Cerebellar cortex (tissue), 1 donor: ENCODE measurements at regions not wholly inside any gene's neighbourhood (a gene's known extent, or its start where the extent isn't known, plus 50 kb on each side); places are given as distances from the start of the nearest gene placed in this dataset.
A peak's percentile ranks its signal among the peaks of the same experiment; 100 is the strongest.
"Not testable (repeated sequence)": the region's sequence is repeated elsewhere in the genome, so short reads cannot be mapped to it uniquely, and the experiment has no call there.

Source experiments
- DNase-seq: peaks from one replicate; pipeline ENCODE4 v3.0.0-alpha.2; 2015; ENCODE audit warnings: low spot score

DNA sequence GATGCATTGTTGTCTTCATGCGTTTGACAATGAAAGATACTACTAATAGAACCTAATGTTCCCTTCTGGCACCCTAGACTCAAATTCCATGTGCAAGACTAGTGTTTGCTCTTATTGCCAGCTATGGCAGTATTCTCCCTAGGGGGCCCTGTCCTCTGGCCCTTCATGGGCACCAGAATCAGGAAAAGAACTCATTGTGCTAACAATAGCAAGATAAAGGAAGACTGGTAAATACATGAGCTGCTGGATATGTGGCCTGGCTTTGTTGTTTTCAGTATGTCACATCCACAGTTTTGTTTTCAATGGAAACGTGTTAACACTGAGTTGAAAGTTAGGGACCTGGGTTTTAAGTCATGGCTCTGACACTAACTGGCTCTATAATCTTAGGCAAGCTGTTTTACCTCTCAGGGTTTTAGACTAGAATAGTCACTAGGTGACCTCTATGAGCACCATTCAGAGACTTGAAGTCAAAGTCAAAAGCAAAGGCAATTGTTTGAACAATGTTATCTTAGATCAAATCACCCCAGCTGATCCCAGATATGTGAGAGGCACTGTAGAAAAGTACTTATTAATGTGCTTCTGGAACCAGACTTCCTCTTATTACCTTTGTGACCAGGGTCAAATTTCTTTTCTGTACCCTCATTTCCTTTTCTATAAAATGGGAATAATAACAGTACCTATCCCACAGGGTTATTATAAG is 253.7 kb upstream of the DIAPH2 start:
- DNase-seq = no peak

DNA sequence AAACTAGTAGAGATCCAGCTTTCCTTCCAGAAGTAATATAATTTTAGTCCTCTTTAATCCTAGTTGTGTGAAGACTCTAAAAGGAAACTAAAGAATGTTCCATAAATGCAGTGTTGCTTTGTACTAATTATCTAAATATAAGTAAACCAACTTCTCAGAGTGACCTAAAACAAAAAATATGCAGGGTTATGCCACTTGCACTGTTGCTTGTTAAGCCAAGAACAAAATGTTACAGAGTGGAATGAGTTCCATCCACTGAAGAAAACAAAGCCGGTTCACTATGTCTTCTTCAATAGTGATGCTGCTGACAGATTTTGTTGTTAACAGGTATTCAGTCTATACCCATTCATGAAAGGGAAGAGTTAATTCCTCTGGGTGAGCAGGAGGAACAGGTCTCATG is 252.0 kb upstream of the DIAPH2 start:
- DNase-seq = no peak

DNA sequence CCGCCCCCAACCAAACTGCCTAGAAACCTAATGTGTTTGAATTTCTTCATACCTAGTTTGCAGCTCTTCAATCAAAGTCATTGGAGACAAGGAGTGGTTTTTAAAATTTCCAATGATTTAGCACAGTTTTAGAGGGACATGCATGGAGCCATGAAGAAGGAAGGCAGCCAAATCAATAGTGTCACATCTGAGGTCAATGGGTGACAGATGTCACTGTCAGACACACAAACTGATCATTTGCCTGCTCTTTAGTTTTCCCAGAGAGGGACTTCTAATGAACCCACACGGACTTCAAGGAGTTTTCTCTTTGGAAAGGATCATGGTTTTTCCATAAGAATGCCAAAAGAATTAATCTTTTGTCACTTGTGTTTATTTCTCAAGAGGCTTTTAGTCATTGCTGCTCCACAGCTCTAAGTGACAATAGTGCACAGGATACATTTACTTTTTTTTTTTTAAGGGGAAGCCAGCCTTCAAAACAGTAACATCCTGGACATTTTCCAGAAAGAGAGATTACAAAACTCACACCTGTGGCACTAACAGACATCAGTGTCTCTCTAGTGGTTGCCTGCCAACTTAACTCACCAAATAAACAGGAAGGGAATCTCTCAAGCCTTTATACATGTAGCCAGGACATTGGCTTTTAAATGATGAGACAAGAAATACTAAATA is 251.1 kb upstream of the DIAPH2 start:
- no peak for DNase-seq

DNA sequence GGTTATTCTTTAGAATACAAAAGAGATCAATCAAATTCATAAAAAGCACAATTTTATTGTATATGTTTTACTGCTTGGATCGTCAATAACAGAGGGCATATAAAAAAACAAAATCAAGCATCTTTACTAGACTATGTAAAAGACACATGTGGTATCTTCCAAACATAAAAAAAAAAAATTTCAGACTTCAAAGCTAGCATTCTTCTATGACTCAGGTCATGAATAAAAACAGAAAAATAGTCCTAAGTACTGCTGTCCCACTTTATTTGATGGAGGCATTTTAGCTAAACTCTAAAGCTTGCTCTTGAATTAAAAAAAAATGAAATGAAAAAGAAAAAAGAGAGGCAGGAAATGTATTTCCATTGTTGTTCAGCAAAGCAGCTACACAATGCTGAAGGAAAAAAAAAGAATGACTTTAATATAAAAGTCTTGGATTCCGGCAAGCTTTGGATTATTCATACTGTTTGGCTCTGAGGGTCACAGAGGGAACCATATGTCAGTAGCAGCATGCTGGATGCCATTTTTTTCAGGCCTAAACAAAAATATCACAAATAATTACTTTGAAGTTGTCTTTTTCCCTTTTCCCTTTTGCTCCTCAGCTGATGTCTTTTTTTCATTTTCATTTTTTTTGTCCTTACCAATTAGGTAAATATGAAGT is 249.1 kb upstream of the DIAPH2 start:
- DNase-seq = no peak

DNA sequence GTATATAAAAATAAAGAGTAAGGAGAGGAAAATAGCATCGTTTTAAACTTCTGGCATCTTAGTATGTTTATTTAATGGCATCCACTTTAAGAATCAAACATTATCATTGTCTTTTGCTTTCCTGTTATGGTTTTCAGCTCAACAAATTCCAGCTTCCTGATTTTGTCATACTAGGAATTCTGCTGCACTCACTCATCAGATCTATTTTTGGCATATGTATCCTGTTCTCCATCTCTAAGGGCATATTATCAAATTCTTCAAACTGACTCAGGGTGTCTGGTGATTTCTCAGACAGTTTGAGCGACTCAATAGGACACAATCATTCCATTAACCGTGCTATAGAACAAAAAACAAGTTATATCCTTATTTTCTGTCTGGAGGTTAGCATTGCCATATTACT is 248.5 kb upstream of the DIAPH2 start:
- DNase-seq = no peak

DNA sequence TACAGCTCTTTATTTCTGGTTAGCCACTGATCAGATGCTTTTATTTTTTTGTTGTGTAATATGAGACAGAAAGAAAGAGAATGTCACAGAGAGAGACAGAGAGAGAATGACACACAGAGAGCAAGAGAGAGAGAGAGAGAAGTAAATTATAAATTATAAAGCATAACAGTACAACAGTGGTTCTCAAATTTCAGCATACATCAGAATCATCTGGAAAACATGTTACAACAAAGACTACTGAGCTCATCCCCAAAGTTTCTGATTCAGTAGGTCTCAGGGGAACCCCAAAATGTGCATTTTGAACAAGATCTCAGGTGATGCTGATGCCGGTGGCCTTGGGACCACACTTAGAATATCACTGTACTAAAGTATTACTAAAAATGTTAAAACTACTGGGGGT is 245.8 kb upstream of the DIAPH2 start:
- no peak for DNase-seq

DNA sequence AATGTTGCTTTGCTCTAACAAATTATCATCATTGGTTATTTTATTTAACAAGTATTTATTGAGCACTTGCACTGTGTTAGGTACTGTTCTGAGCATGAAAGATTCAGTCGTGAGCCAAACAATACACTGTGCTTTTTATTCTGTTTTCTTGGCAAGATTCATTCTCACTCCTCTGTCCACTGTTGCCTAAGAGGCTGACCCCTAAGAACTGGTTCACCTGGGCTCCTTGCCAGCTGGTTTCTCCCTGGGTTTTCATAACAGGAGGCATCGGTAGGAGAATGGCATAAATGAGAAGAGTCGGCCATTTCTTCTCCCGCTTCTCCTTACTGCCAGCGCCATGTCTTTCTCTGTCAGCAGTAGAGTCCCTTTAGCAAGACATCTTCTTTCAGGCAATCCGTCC is 243.7 kb upstream of the DIAPH2 start:
- no peak for DNase-seq

DNA sequence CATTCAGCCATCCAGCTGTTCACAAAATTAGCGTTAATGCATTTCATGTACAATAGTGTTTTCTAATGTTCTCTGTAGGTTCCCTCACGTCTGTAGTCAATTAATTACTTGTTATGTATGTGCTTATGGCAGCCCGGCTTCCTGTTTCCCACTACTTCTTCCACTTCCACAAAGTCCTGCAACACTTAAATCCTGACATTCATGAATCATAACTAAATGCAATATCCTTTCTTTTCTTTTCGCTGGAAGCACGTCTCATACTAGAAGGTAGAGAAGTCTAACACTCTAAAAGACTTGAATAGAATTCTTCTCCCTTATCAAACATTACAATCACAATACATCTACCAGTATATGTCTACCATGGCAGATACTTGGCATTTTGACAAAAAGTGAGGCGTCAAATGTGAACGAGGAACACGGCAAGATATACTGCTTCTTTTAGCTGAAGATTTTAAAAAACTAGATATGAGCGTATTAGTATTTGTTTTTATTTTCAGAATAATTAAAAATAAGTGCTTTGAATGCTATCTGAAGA is 239.0 kb upstream of the DIAPH2 start:
- no peak for DNase-seq

DNA sequence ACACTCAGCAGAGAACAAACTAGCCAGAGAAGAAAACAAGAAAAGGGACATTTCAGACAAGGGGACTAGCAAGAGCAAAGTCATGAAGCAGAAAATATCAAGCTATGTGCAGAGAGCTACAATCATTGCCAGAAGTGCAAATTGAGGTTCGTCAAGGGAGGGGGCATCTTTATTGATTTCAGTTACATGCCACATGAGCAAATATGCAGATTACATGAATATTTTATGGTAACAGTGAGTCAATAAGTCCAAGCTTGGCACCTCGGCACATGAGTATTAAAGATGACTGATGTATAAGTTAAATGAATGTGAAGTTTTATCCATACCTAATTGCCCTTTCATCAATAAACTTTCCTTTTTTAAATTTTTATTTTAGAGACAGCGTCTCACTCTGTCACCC is 238.1 kb upstream of the DIAPH2 start:
- no peak for DNase-seq

DNA sequence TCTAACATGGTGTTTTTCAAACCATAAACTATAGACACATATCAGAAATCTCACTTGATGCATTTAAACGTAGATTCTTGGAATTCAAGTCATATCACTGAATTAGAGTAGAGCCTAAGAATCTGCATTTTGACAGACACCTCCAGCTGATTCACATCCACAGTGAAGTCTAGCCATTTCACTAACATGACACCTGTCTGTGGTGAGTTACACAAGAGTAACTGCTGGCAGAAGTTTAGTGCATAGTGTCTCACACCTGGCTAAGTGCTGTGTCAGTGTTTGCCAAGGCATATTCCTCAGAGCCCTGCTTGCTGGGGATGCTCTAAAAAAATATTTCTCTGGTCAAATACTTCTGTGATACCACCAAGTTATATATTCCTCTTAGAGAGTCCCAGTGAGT is 237.5 kb upstream of the DIAPH2 start:
- DNase-seq = no peak

DNA sequence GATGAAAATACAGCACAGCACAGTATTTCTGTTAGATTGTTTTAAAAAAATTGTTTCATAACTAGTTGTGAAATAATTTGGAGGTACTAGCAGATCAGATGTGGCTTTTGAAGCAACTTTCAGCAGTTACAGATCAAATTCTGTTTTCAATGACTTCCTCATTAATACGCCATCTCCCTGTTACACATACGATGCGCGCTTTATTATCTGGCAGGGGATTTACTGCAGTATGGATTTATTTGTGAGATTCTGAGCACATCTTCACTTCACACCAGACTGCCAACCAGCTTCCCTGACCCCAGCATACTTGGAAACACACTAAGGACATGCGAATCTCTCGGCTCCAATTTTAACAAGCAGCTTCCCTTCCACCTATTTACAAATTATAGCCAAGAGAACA is 235.5 kb upstream of the DIAPH2 start:
- no peak for DNase-seq

DNA sequence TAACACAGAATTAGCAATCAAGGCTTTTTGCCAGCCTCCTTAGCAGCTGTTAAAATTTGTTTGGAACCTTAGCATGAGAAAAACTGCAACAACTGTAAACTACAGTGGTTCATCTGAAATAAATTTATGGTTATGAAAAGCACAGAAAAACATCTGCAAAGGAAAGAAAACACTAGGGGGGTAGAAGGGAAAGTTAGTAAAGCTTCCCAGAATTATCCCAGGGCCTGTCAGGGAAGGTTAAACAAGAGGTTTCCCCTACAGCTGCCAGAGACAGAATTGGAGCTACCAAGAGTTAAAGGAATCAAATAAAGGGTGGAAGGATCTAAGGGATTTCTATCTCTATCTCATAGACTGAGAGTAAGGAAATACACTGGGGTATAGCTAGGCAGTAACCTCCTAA is 234.7 kb upstream of the DIAPH2 start:
- no peak for DNase-seq

DNA sequence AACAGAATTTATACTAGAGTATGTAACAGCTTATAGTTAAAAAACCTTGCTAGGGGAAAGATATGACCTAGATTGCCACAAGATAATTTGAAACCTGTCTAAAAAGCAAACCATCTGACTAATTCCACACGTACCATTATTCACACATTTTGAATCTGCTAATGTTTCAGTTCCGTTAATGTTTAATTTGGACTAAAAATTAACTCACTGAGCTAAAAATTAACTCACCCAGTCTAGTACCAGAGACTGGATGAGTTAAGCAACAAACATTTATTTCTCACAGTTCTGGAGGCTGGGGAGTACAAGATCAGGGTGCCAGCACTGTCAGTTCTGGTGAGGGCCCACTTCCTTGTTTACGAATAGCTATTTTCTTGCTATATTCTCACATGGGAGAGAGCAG is 231.5 kb upstream of the DIAPH2 start:
- DNase-seq = no peak

DNA sequence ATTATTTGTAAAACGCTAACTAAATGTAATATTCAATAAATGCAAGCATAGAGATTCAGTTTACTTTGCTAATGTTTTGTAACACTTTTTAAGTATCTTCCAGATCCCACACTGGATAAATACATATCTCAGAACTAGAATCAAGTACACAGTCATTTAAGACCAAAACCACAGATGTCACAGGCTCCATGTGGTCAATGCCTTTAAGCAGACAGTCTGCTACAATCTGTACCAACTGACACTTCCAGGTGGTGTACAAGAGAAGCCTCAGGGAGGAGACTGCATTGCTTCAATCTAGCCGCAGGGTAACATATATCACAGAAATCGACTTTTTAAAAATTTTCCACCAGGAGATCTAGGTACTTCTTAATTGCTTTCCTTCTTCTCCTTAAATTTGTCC is 229.6 kb upstream of the DIAPH2 start:
- peak; percentile 3 for DNase-seq

DNA sequence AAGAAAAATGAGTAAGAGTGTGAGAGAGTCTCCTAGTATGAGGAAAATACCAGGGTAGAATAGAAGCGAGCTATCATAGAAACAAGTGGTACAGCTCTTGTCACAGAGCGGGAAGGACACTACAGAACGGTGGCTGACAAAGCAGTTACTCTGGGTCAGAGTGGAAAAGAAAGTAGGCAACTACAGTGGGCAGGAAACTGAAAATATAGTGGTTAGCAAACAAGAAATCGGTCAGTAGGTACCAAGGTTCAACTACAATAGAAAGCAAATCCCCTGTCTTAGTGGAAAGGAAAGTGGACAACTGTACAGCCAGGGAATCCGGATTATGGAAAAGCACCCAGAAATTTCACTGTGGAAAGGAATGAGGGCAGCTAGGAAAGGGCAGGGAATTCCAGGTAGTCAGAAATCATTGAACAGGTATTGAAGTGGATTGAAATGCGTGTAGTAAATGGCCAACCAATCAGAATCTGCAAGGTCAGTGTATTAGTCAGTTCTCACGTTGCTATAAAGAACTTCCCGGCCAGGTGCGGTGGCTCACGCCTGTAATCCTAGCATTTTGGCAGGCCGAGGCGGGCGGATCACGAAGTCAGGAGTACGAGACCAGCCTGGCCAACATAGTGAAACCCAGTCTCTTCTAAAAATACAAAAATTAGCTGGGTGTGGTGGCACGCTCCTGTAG is 219.6 kb upstream of the DIAPH2 start:
- DNase-seq = no peak

DNA sequence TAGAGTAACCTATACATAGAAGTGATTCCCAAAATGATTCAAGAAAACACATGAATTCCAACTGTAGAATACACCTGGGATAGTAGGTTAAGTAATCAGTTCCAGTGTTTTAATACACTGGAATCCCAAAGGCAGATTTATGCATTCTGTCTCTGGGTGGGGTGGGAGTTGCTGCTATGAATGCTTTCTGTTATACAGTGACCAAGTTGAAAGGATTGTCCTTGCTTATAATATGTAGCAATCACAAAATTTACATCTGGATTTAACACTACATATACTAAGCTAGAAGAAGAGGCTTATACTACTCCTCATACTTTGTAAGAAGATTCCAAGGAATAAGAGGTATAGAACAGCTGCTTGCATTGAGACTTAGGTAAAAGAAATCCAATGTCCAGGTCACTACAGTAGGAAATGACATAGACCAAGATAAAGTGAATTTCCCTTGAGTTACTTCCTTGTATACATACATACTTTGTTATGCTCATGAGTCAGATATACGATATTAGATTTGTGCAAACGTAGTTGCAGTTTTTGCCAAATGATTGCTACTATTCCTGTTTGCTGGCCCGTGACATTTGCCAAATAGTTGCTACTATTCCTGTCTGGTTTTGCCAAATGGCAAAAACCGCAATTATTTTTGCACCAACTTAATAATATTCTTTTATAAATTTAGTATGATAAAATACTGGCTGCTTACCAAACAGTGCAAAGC is 210.5 kb upstream of the DIAPH2 start:
- no peak for DNase-seq

DNA sequence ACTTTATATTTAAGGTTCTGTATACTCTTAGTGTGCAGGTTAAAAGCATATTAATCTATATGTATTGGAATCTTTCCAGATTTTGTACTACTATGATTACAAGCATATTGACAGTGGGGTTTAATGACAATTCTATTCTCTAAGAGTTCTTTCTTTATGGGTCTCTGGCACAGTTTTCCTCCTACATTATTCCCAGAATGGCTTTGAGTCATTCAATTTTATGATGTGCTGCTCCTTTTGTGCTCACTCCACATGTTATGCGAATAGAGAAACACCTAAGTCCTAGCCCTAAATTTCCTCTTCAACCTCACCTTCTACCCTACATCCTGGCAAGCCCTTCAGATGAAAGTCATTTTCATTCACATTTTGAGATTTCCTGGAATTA is 209.9 kb upstream of the DIAPH2 start:
- DNase-seq = no peak

DNA sequence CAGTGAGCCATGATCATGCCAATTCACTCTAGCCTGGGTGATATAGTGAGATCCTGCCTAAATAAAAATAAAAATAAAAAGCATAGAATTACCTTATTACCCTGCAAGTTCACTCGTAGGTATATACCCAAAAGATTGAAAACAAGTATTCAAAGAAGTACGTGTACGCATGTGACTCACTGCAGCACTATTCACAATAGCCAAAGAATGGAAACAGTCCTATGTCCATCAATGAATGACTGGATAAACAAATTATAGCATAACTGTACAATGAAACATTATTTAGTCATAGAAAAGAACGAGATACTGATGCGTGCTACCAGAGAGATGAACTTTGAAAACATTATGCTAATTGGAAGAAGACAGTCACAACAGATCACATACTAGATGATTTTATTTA is 204.6 kb upstream of the DIAPH2 start:
- DNase-seq = no peak

DNA sequence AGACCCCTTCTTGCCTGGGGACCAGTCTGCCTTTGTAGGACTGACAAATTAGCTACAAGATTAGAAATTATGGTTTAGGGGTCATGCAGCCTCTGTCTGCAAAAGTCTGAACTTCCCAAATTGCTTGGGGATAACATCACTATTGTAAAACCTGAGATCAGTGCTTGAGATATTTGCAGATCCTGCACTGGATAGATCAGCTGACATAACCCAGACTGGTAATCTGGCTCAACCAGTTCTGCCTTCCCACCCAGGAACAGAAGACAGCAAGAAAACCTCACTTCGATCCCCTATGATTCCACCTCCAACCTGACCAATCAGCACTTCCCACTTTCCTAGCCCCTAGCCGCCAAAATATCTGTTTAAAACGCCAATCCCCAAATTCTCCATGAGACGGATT is 202.8 kb upstream of the DIAPH2 start:
- DNase-seq = no peak

DNA sequence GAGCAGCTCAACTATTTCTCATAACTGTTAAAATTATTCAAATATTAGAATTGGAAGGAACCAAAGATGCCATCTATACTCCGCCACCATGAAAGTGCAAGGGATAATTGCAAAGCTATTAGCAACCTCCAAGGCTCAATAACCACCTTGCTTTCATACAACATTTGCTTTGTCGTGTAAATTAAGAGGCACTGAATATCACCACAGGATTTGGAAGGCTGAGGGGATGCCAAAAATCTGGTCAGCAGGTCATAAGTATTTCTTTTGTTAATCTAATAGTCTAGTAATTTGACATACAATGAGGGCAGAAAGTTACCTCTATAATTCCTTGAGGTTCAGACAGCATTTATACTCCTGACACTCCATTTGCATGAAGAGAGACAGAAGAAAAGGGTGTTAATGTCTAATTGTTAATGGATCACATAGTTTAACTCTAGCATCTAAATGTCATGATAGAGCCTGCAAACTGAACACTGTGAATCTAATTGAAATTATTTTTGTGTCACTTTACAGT is 200.9 kb upstream of the DIAPH2 start:
- DNase-seq = no peak

DNA sequence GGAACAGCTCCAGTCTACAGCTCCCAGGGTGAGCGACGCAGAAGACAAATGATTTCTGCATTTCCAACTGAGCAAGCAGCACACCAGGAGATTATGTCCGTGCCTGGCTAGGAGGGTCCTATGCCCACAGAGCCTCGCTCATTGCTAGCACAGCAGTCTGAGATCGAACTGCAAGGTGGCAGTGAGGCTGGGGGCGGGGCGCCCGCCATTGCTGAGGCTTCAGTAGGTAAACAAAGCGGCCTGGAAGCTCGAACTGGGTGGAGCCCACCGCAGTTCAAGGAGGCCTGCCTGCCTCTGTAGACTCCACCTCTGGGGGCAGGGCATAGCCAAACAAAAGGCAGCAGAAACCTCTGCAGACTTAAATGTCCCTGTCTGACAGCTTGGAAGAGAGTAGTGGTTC is 198.0 kb upstream of the DIAPH2 start:
- not testable (repeated sequence) for DNase-seq

DNA sequence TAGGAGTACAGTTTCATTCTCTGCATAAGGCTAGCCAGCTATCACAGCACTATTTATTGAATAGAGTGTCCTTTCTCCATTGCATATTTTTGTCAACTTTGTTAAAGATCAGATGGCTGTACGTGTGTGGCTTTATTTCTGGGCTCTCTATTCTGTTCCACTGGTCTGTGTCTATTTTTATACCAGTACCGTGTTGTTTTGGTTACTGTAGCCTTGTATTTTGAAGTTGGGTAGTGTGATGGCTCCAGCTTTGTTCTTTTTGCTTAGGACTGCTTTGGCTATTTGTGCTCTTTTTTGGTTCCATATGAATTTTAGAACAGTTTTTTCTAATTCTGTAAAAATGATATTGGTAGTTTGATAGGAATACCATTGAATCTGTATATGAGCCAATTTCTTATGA is 182.1 kb upstream of the DIAPH2 start:
- DNase-seq = no peak
